GM19455 (cell line): ENCODE measurements at regions not wholly inside any gene's neighbourhood (a gene's known extent, or its start where the extent isn't known, plus 50 kb on each side); places are given as distances from the start of the nearest gene placed in this dataset.
A peak's percentile ranks its signal among the peaks of the same experiment; 100 is the strongest.
"Not testable (repeated sequence)": the region's sequence is repeated elsewhere in the genome, so short reads cannot be mapped to it uniquely, and the experiment has no call there.

Experiments used
- ATAC-seq: cut with Tn5 transposase; IDR thresholded peaks from one replicate; pipeline ENCODE4 v1.9.1; 2021; ENCODE audit not compliant: unreplicated experiment

- not testable (repeated sequence) for ATAC-seq
Measured at GRCh38 chr17:445839-446238, 93.2 kb upstream of the RPH3AL start, which contains the start of gene RFLNB. TSS of gene RFLNB (minus strand) at chr17:445939.

- no peak for ATAC-seq
Measured at GRCh38 chr17:444879-445454, 92.4 kb upstream of the RPH3AL start.

- ATAC-seq = no peak
Measured at GRCh38 chr17:443109-443508, 90.5 kb upstream of the RPH3AL start.

- no peak for ATAC-seq
Measured at GRCh38 chr17:441155-441950, 88.7 kb upstream of the RPH3AL start.

GRCh38 chr17:438191-438590 is 85.6 kb upstream of the RPH3AL start:
- ATAC-seq = no peak

- ATAC-seq = no peak
Measured at GRCh38 chr17:437545-437944, 84.9 kb upstream of the RPH3AL start.

- ATAC-seq = no peak
Measured at GRCh38 chr17:436571-436970, 84.0 kb upstream of the RPH3AL start.

- ATAC-seq = not testable (repeated sequence)
Measured at GRCh38 chr17:432471-432870, 79.9 kb upstream of the RPH3AL start.

- no peak for ATAC-seq
Measured at GRCh38 chr17:431494-431893, 78.9 kb upstream of the RPH3AL start.

- no peak for ATAC-seq
Measured at GRCh38 chr17:429589-429988, 77.0 kb upstream of the RPH3AL start.

- ATAC-seq = no peak
Measured at GRCh38 chr17:428414-428813, 75.8 kb upstream of the RPH3AL start.

- no peak for ATAC-seq
Measured at GRCh38 chr17:427891-428290, 75.3 kb upstream of the RPH3AL start.

GRCh38 chr17:427327-427726 is 74.7 kb upstream of the RPH3AL start:
- ATAC-seq = no peak

GRCh38 chr17:422196-422930 is 69.8 kb upstream of the RPH3AL start:
- ATAC-seq = no peak

- ATAC-seq = no peak
Measured at GRCh38 chr17:420479-421175, 68.0 kb upstream of the RPH3AL start.

GRCh38 chr17:419073-419735 is 66.6 kb upstream of the RPH3AL start:
- ATAC-seq = no peak

GRCh38 chr17:418421-418751 is 65.8 kb upstream of the RPH3AL start:
- no peak for ATAC-seq

- no peak for ATAC-seq
Measured at GRCh38 chr17:417691-418420, 65.2 kb upstream of the RPH3AL start.

- ATAC-seq = peak; percentile 61
Measured at GRCh38 chr17:416293-417206, 63.9 kb upstream of the RPH3AL start.
